GF-D8 (cell line): ENCODE measurements at regions not wholly inside any gene's neighbourhood (a gene's known extent, or its start where the extent isn't known, plus 50 kb on each side); places are given as distances from the start of the nearest gene placed in this dataset.

ENCODE experiments used
- DNase-seq: peaks from one replicate; lab custom pipeline; 2025; lab: John Stamatoyannopoulos, UW

- no peak for DNase-seq
These were observed 225.1 kb downstream of the BCAT1 start for GRCh38 chr12:24723759-24724158.

- DNase-seq = no peak
These were observed 227.7 kb downstream of the BCAT1 start for GRCh38 chr12:24721191-24721590.

DNA sequence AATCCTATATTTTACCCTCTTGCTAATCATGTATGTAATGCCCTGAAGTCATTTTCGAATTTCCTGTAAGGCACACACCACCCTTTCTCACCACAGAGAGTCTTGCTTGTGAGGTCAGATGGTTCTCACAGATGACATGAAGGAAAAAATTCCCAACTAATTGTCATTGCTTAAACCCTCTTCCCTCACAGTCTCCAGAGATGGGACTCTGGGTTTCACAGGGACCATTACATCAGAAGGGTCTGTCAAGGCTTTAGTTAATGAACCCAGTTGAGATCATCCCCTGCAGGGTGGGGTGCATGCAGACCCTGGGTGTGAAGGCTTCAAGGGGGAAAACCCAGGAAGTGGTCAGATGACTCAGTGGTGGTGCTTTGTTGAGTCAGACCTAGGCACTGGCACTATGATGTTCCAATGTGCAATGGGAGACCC, 229.6 kb downstream of the BCAT1 start:
- no peak for DNase-seq

DNA sequence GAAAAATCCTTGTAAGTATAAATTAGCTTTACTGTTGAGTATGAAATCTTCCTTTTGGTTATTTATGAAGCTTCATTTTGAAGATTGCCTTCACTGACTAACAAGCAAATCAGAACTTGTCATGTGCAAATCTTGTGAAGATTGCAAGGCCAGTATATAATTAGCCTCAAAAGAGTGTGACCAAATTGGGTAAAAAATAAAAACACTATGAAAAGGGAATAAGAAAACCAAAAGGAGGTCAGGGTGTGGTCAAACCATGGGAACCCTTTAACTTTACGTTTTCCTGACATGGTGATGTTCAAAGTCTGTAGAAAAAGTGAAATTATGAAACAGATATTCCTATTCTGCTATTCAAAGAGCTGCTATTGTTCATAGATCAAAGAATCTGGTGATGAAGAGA, 230.3 kb downstream of the BCAT1 start:
- DNase-seq = no peak

DNA sequence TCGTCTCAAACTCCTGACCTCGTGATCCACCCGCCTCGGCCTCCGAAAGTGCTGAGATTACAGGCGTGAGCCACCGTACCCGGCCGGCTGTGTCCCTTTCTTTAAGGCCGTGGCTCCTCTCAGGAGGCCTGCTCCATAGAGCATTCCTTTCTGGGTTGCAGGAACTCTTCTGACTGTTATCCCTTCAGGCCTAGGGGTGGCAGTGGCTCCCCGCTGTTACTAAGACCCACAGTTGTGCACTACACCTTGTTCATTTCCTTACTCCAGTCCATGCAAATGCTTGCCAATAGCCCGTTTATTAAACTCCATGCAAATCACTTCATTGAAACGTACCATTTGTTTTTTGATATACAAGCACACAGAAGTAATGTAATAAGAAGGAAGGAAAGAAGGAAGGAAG, 234.7 kb downstream of the BCAT1 start:
- DNase-seq = no peak

DNA sequence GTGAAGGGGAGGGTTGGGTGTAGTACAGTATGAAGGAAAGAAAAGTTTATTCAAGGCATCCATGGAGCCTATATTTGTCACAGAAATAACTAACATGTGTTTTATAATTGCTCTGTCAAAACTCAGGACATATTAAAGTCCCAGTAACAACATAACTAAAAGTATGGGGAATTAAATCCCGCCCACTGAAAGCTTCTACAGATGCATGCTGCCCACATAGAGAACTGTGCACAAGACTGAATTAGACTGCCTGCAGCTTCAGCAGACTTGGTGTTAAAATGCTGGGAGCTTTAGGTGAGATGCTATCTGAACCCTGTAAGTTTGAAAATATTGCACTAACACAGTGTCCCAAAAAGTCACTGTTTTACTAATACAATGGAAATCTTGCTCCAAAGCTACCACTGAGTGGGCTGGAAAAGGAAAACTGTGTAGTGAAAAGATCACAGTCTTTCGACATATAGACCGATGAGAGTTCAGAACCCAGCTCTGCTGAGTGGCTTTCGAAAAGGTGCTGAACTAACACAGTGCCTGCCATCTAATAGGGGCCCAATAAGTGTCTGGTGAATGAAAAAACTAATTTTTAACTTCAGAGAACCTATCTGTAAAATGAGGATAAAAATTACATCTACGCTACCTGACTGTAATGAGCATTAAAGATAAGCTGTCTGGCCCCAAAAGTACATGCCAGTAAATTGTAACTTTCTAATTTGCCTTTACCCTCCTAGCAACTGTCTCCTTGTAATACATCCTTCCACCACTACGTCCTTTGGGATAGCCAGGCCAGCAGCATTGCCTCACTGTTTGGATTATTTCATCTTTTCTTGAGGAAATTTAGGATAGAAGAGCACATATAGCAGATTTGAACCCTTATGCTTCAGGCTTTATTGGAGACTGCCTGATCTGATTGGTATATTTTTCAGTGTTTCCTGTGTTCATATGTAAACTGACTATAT, 237.6 kb downstream of the BCAT1 start:
- DNase-seq = no peak

GRCh38 chr12:24709216-24709615, 239.7 kb downstream of the BCAT1 start:
- DNase-seq = no peak

DNA sequence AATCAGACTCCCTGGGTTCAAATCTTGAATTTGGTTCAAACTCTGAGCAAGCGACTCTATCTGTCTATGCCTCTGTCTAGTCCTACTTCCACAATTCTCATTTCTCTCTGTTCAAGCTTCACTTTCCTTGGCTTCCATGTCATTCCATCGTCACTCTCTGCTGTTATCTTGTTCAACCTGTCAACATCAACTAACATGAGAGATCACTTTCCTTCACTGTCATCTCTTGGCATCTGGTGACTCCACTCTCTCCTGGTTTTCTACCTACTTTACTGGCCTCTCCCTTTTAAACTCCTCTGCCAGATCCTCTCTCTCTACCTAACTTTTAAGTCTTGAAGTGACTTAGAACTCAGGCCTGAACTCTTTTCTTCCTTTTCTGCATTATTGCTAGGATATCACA, 240.2 kb downstream of the BCAT1 start:
- DNase-seq = no peak

DNA sequence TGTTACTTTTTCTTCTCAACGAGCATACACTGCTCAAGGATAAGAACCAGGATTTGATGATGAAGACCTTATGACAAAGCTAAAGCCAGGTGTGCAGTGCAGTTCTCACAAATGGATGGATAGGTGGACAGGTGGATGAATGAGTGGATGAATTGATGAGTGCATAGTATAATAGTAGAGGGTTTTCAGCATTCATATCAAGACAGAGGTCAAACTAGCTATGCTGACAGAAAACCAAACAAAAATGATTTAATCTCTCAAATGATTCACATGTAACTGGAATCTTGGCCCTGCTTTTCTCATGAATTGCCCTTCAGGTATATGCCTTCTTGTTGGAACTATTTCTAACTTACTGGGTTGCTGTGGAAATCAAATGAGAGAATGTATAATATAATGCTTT, 240.9 kb downstream of the BCAT1 start:
- DNase-seq = no peak

- no peak for DNase-seq
These were observed 241.6 kb downstream of the BCAT1 start for GRCh38 chr12:24707334-24707733.

GRCh38 chr12:24705741-24706358, 243.1 kb downstream of the BCAT1 start:
- DNase-seq = no peak

GRCh38 chr12:24705216-24705615, 243.7 kb downstream of the BCAT1 start:
- no peak for DNase-seq

- no peak for DNase-seq
These were observed 247.6 kb downstream of the BCAT1 start for GRCh38 chr12:24701343-24701742.

GRCh38 chr12:24698972-24699371, 249.9 kb downstream of the BCAT1 start:
- DNase-seq = no peak

DNA sequence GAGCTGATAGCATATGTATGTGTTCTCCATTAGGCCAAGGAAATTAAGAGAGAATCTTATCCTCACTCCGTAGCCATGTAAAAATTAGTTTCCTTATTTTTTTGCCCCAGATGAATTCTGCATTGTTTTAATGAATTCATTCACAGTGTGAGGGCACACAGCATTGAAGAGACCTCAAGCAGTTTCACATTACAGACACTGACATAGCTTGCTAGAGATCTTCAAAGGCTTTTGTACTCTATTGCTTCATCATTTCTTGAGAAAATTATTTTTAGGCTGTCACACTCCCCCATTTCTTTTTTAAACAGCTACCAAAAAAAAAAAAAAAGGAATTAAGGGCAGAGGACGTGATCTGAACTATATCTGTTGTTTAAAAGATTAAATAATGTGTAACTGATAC, 251.1 kb downstream of the BCAT1 start:
- no peak for DNase-seq

DNA sequence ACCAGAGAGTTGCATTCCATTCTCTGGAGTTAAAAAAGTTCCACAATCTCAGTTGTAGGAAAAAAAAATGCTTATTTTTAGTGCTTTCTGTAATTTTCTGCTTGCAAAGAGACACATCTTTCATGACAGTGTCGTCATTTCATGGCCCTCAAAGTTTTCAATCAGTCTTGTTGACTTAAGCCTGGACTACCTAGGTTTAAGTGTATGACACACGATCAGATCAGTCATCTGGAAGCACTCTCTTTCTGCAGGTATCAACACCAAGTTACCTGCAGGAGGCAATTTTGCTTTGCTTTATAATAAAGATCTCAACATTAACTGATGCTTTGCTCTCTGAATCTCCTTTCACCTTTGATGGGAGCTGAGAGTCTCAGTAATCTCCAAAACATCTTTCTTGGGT, 251.6 kb downstream of the BCAT1 start:
- no peak for DNase-seq

GRCh38 chr12:24696800-24697199, 252.1 kb downstream of the BCAT1 start:
- DNase-seq = no peak

DNA sequence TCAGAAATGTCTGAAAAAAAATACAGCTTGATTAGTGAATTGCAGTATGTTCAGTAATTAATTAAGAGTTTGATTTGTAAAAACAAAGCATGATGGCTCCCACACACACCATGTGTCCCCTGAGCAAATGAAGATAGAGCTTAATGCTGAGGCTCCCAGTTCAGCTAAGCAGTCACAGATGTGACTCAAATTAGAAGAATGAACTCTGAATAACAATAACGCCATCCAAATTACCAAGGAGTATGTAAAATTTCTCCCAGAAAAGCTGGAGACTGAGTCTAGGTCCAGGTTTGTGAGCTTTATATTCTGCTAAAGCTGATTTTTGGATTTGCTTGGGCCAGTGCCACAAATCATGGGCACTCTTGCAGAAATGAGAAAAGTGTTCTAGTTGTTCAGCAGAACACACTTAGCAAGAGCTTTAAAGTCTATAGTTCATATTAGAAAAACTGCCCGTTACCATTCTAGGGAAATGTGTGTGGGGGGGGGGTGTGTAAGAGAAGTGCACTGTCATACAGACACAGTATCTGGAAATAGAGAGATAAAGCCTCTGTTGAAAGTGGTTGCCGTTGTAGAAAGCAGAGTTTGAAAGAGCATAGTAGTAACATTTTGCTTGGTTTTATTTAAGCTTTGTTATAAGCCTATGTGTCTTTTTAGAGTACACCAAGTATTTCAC, 253.1 kb downstream of the BCAT1 start:
- DNase-seq = no peak

DNA sequence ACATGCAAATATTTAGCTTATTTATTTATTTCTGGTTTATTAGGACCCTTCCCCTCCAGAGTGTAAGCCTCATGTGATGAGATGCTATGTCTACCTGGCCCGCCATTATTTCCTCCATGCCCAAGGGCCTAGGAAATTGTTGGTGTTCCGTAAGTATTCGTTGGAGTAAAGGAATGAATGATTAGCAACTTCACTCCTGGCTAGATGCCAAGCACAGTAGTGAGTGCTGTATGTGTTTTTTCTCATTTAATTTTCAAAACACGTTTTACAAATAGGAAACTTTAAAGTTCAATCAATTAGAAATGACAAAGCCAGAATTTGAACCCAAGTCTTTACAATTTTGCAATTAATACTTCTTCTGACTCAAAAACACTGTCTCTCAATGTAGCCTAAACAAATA, 253.8 kb downstream of the BCAT1 start:
- DNase-seq = no peak

GRCh38 chr12:24688601-24689000, 260.3 kb downstream of the BCAT1 start:
- DNase-seq = no peak

DNA sequence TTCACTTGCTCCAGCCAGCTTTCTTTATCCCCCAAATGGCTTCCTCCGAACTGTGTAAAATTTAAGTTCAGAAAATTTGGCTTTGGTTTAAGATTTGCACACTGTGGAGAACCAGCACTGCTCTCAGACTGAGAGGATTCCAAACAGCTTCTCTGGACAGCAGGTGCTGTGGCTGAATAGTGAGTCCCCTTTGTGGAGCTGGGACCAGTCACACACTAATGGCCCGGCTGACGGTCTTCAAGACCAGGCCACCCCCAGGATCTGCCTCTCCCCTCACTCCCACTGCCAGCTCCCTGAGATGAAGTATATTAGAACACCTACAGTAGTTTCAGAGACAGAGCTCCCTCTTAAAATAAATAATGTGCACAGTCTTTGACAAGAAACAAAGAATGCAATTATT, 267.3 kb downstream of the BCAT1 start:
- DNase-seq = no peak

GRCh38 chr12:24679126-24679525, 269.8 kb downstream of the BCAT1 start:
- no peak for DNase-seq

GRCh38 chr12:24678436-24678835, 270.5 kb downstream of the BCAT1 start:
- no peak for DNase-seq
